Progenitor cell of endocrine pancreas (in vitro differentiated cells): ENCODE measurements at regions not wholly inside any gene's neighbourhood (a gene's known extent, or its start where the extent isn't known, plus 50 kb on each side); places are given as distances from the start of the nearest gene placed in this dataset.

ENCODE experiments used
- DNase-seq: peaks from one replicate; pipeline ENCODE4 v3.0.0; 2021; ENCODE audit warnings: low spot score; ENCODE audit not compliant: unreplicated experiment
- H3K27ac Mint-ChIP-seq: 2 replicates; pipeline ENCODE4 v1.8.0; 2021; ENCODE audit warnings: mild to moderate bottlenecking, moderate library complexity, mixed read lengths
- H3K27me3 Mint-ChIP-seq: 2 replicates; pipeline ENCODE4 v1.8.0; 2021; ENCODE audit warnings: mixed read lengths
- H3K36me3 Mint-ChIP-seq: 2 replicates; pipeline ENCODE4 v1.8.0; 2022; ENCODE audit warnings: mixed read lengths; ENCODE audit not compliant: insufficient read depth
- H3K4me1 Mint-ChIP-seq: 2 replicates; pipeline ENCODE4 v1.8.0; 2021; ENCODE audit warnings: low read depth, mixed read lengths
- H3K4me3 Mint-ChIP-seq: 2 replicates; pipeline ENCODE4 v1.8.0; 2021; ENCODE audit warnings: low read depth, mild to moderate bottlenecking, moderate library complexity, mixed read lengths
- H3K9me3 Mint-ChIP-seq: 2 replicates; pipeline ENCODE4 v1.8.0; 2021; ENCODE audit warnings: low read depth, mixed read lengths
- CTCF ChIP-seq: fragments of 200-600 bp; sonication (generic); IDR thresholded peaks from one replicate; pipeline ENCODE4 v1.5.0; 2021; ENCODE audit warnings: antibody characterized with exemption, mild to moderate bottlenecking; ENCODE audit not compliant: unreplicated experiment

GRCh38 chr6:12383448-12383847 lies 93.3 kb downstream of the EDN1 start:
- Mint-ChIP-seq H3K36me3 (no peaks in the 10 kb centered on the region), H3K4me3 (no peak overlapping the region), H3K27ac (no peak overlapping the region), H3K27me3 (peaks cover 3% of the 10 kb centered on the region), H3K9me3 (peaks cover 5% of the 10 kb centered on the region), H3K4me1 (peaks cover 2% of the 10 kb centered on the region)
- no peak for TF ChIP-seq CTCF
- DNase-seq, result no peak

- Mint-ChIP-seq H3K9me3 (peaks cover 7% of the 10 kb centered on the region), H3K27me3 (peaks cover 3% of the 10 kb centered on the region), H3K36me3 (no peaks in the 10 kb centered on the region), H3K4me3 (no peak overlapping the region), H3K4me1 (peaks cover 2% of the 10 kb centered on the region), H3K27ac (no peak overlapping the region)
- no peak for DNase-seq
- TF ChIP-seq CTCF, result no peak
Observed at GRCh38 chr6:12384357-12384912, 94.3 kb downstream of the EDN1 start.

- DNase-seq, result no peak
- H3K27ac Mint-ChIP-seq, result no peak overlapping the region
- peaks cover 2% of the 10 kb centered on the region for H3K4me1 Mint-ChIP-seq
- peaks cover 7% of the 10 kb centered on the region for H3K9me3 Mint-ChIP-seq
- TF ChIP-seq CTCF, result no peak
- H3K36me3 Mint-ChIP-seq, result no peaks in the 10 kb centered on the region
- no peak overlapping the region for H3K4me3 Mint-ChIP-seq
- H3K27me3 Mint-ChIP-seq, result peaks cover 3% of the 10 kb centered on the region
Observed at GRCh38 chr6:12385316-12385715, 95.2 kb downstream of the EDN1 start.

GRCh38 chr6:12386816-12387215 lies 96.7 kb downstream of the EDN1 start:
- Mint-ChIP-seq H3K4me1 (peaks cover 2% of the 10 kb centered on the region), H3K27ac (no peak overlapping the region), H3K36me3 (no peaks in the 10 kb centered on the region), H3K27me3 (peaks cover 7% of the 10 kb centered on the region), H3K4me3 (no peak overlapping the region), H3K9me3 (peaks cover 7% of the 10 kb centered on the region)
- DNase-seq, result no peak
- TF ChIP-seq CTCF, result no peak

GRCh38 chr6:12391472-12391871 lies 101.3 kb downstream of the EDN1 start:
- TF ChIP-seq CTCF, result no peak
- H3K36me3 Mint-ChIP-seq, result no peaks in the 10 kb centered on the region
- H3K27me3 Mint-ChIP-seq, result peaks cover 4% of the 10 kb centered on the region
- no peak overlapping the region for H3K27ac Mint-ChIP-seq
- H3K4me1 Mint-ChIP-seq, result peaks cover 22% of the 10 kb centered on the region
- H3K4me3 Mint-ChIP-seq, result no peak overlapping the region
- DNase-seq, result no peak
- peaks cover 7% of the 10 kb centered on the region for H3K9me3 Mint-ChIP-seq
